NCI-H1694 (cell line): ENCODE measurements at regions not wholly inside any gene's neighbourhood (a gene's known extent, or its start where the extent isn't known, plus 50 kb on each side); places are given as distances from the start of the nearest gene placed in this dataset.

Experiments used
- DNase-seq: peaks from one replicate; lab custom pipeline; 2025; lab: John Stamatoyannopoulos, UW

GRCh38 chr4:138317175-138317748 lies 75.1 kb upstream of the SLC7A11 start:
- DNase-seq: no peak

- no peak for DNase-seq
These were observed 70.4 kb upstream of the SLC7A11 start for GRCh38 chr4:138312536-138312911.

GRCh38 chr4:138311771-138312535 lies 69.8 kb upstream of the SLC7A11 start:
- DNase-seq: no peak

- DNase-seq: no peak
These were observed 68.8 kb upstream of the SLC7A11 start for GRCh38 chr4:138310991-138311390.

- DNase-seq: no peak
These were observed 68.3 kb upstream of the SLC7A11 start for GRCh38 chr4:138310498-138310897.

- no peak for DNase-seq
These were observed 66.2 kb upstream of the SLC7A11 start for GRCh38 chr4:138308356-138308755.

GRCh38 chr4:138307319-138307718 lies 65.2 kb upstream of the SLC7A11 start:
- DNase-seq: no peak

- no peak for DNase-seq
These were observed 62.9 kb upstream of the SLC7A11 start for GRCh38 chr4:138305050-138305449.

- no peak for DNase-seq
These were observed 59.4 kb upstream of the SLC7A11 start for GRCh38 chr4:138301536-138301935.

- DNase-seq: no peak
These were observed 58.5 kb upstream of the SLC7A11 start for GRCh38 chr4:138300616-138301015.

- DNase-seq: no peak
These were observed 57.7 kb upstream of the SLC7A11 start for GRCh38 chr4:138299881-138300280.

GRCh38 chr4:138298866-138299265 lies 56.7 kb upstream of the SLC7A11 start:
- no peak for DNase-seq

GRCh38 chr4:138298431-138298830 lies 56.3 kb upstream of the SLC7A11 start:
- no peak for DNase-seq

GRCh38 chr4:138297743-138298405 lies 55.7 kb upstream of the SLC7A11 start:
- no peak for DNase-seq

- no peak for DNase-seq
These were observed 50.2 kb upstream of the SLC7A11 start for GRCh38 chr4:138292321-138292720.
